Choroid plexus epithelial cell (primary cell): ENCODE measurements at regions not wholly inside any gene's neighbourhood (a gene's known extent, or its start where the extent isn't known, plus 50 kb on each side); places are given as distances from the start of the nearest gene placed in this dataset.

ENCODE experiments used
- DNase-seq: peaks from one replicate; pipeline ENCODE4 v3.0.0-alpha.2; 2010; ENCODE audit warnings: low read depth
- H3K4me3 ChIP-seq: 2 replicates; pipeline ENCODE4 v1.5.1; 2011; ENCODE audit warnings: low read depth, mild to moderate bottlenecking, control low read depth, low read length, moderate library complexity
- TF ChIP-seq, protein P1 (sequence below): conservative IDR thresholded peaks from 2 replicates; pipeline ENCODE4 v1.5.1; 2011; ENCODE audit warnings: low read depth, mild to moderate bottlenecking, control low read depth, inconsistent platforms, low read length, moderate library complexity

DNA sequence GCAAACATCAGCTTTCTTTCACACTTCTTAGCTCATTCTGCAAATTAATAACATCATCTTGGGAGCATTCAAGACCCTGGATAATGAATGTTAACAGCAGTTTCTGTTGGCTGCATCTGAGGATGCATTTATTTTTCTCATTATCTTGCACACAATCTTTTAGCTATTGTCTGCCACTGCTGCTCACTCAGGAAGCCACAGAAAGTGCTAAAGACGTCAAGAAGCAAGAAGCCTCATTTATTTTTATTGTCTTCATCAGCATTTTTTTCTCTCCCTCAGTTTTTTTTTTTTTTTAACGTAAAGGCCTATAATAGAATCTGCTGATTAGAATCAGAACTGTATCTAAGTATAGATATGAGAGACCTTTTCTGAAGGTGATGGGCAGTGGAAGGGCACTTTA, 1339.4 kb downstream of the FAM181B start:
- DNase-seq: no peak
- no peak overlapping the region for H3K4me3 ChIP-seq
- TF ChIP-seq, protein P1, sequence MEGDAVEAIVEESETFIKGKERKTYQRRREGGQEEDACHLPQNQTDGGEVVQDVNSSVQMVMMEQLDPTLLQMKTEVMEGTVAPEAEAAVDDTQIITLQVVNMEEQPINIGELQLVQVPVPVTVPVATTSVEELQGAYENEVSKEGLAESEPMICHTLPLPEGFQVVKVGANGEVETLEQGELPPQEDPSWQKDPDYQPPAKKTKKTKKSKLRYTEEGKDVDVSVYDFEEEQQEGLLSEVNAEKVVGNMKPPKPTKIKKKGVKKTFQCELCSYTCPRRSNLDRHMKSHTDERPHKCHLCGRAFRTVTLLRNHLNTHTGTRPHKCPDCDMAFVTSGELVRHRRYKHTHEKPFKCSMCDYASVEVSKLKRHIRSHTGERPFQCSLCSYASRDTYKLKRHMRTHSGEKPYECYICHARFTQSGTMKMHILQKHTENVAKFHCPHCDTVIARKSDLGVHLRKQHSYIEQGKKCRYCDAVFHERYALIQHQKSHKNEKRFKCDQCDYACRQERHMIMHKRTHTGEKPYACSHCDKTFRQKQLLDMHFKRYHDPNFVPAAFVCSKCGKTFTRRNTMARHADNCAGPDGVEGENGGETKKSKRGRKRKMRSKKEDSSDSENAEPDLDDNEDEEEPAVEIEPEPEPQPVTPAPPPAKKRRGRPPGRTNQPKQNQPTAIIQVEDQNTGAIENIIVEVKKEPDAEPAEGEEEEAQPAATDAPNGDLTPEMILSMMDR: no peak

DNA sequence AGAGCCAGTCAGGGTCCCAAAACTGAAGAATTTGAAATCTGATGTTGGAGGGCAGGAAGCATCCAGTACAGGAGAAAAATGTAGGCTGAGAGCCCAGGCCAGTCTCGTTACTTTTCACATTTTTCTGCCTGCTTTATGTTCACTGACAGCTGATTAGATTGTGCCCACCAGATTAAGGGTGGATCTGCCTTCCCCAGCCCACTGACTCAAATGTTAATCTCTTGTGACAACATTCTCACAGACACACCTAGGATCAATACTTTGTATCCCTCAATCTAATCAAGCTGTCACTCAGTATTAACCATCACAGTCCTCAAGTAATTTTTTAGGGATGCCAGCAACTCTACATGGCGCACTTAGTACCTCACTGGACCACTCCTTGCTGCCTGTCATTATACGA, 1345.3 kb downstream of the FAM181B start:
- DNase-seq: no peak
- TF ChIP-seq, protein P1: no peak
- H3K4me3 ChIP-seq: no peak overlapping the region

DNA sequence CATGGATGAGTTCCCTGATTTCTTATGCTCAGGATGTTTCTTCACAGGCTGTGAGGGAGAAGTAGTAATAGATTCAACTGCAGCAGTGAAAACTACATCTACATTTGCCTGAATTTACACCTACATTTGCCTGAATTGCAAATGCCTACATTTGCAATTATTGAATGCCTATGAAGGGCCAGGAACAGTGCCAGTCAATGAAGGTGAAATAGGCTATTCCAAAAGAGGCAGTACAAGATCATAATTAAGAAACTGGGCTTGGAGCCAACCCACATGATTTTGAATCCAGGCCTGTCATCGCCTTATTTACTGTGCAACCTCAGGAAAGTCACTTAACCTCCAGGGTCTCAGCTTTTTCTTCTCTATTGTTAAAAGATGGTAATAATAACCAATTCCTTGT, 1353.3 kb downstream of the FAM181B start:
- TF ChIP-seq, protein P1: no peak
- no peak for DNase-seq
- no peak overlapping the region for H3K4me3 ChIP-seq

DNA sequence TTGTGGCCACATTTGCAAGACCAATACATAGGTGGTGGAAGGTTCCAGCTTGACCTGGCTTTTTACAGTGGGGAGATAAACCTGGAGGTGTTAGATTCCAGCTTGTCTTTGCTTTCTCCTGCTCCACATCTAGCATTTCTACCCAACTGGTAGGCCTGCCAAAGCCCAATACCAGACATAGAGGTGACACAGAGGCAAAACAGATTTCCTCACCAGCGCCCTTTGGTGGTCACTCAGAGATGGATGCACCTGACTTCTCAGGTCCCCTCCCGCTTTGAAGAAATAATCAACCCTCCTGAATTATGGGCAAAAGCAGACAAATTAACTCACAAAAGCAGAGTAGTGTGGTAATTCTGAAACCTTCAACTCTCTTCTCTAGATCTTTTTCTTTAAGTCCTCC, 1356.2 kb downstream of the FAM181B start:
- no peak for DNase-seq
- TF ChIP-seq, protein P1: no peak
- no peak overlapping the region for H3K4me3 ChIP-seq

DNA sequence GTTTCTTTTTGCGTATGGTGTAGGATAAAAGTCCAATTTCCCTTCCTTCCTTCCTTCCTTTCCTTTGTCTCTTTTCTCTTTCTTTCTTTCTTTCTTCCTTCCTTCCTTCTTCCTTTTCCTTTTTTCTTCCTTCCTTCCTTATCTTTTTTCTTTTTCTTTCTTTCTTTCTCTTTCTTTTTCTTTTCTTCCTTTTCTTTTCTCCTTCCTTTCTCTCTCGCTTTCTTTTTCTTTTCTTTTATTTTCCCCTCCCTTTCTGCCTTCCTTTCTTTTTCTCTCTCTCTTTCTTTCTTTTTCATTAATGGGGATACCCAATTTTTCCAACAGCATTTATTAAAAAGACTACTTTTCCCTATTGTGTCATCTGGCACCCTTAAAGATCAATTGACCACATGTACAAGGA, 1359.7 kb downstream of the FAM181B start:
- TF ChIP-seq, protein P1: no peak
- H3K4me3 ChIP-seq: no peak overlapping the region
- no peak for DNase-seq

DNA sequence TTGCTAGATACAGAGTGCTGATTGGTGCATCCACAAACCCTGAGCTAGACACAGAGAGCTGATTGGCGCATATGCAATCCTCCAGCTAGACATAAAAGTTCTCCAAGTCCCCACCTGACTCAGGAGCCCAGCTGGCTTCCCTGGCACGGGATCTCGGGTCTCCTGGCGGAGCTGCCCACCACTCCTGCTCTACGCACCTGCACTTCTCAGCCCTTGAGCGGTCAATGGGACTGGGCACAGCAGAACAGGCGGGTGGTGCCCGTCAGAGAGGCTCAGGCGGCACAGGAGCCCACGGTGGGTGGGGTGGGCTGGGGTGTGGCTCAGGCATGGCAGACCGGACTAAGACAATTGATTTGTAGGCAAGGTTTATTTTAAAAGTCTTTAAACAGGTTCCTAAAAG, 1365.5 kb downstream of the FAM181B start:
- TF ChIP-seq, protein P1: no peak
- DNase-seq: no peak
- H3K4me3 ChIP-seq: no peak overlapping the region

DNA sequence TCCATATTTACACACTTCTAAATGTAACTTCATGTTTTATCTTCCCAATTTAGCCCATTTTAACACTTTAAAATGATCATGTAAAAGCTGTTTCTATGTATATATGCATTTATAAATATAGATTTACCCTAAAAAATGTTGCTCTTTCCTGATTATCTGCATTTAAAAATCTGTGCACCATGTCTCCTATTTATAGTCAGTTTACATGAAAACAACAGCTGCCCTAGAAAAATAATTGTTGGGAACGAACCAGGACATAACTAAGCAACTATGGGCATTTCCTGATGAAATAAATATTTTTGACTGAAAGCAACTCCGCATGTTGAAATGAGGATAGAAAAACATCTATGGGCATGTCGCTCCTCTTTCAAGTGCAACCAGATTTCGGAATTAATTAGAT, 1368.2 kb downstream of the FAM181B start:
- no peak for DNase-seq
- TF ChIP-seq, protein P1: no peak
- no peak overlapping the region for H3K4me3 ChIP-seq
